ENCODE measurements at regions not wholly inside any gene's neighbourhood (a gene's known extent, or its start where the extent isn't known, plus 50 kb on each side); places are given as distances from the start of the nearest gene placed in this dataset.

- TF ChIP-seq CTCF (IDR thresholded peaks at IDR 0.05), result no peak
- intact Hi-C loops (cut with DNase I), result no loop called here
- Histone ChIP-seq H3K36me3 (no peaks in the 10 kb centered on the region), H3K9me3 (no peaks in the 10 kb centered on the region), H3K4me3 (no peak overlapping the region), H3K27me3 (no peaks in the 10 kb centered on the region), H3K4me1 (no peaks in the 10 kb centered on the region), H3K27ac (no peak overlapping the region)
- WGBS, 2 donors, result 87 to 90% methylated on average over 1 of the region's 1 CpG
- ATAC-seq (no peak), DNase-seq (no peak)
These were observed 211.9 kb upstream of the CHRM2 start for GRCh38 chr7:136656516-136656915.

GRCh38 chr7:136655414-136655813 is 213.0 kb upstream of the CHRM2 start:
- Histone ChIP-seq H3K27ac (no peak overlapping the region), H3K4me1 (no peaks in the 10 kb centered on the region), H3K36me3 (no peaks in the 10 kb centered on the region), H3K9me3 (no peaks in the 10 kb centered on the region), H3K27me3 (no peaks in the 10 kb centered on the region), H3K4me3 (no peak overlapping the region)
- intact Hi-C loops (cut with DNase I), result no loop called here
- no peak for TF ChIP-seq CTCF (IDR thresholded peaks at IDR 0.05)
- DNase-seq, result no peak
- ATAC-seq, result no peak

GRCh38 chr7:136654406-136654805 is 214.0 kb upstream of the CHRM2 start:
- no peak for TF ChIP-seq CTCF (IDR thresholded peaks at IDR 0.05)
- no peak overlapping the region for H3K4me3 ChIP-seq
- H3K9me3 ChIP-seq, result no peaks in the 10 kb centered on the region
- no peaks in the 10 kb centered on the region for H3K27me3 ChIP-seq
- intact Hi-C loops (cut with DNase I), result no loop called here
- no peaks in the 10 kb centered on the region for H3K36me3 ChIP-seq
- DNase-seq, result no peak
- ATAC-seq, result no peak
- H3K27ac ChIP-seq, result no peak overlapping the region
- H3K4me1 ChIP-seq, result no peaks in the 10 kb centered on the region
- WGBS, 2 donors, result 85 to 91% methylated on average over 3 of the region's 3 CpGs

GRCh38 chr7:136652635-136653370 is 215.6 kb upstream of the CHRM2 start:
- Histone ChIP-seq H3K4me1 (no peaks in the 10 kb centered on the region), H3K27ac (no peak overlapping the region), H3K9me3 (no peaks in the 10 kb centered on the region), H3K4me3 (no peak overlapping the region), H3K36me3 (no peaks in the 10 kb centered on the region), H3K27me3 (no peaks in the 10 kb centered on the region)
- DNase-seq (no peak), ATAC-seq (no peak)
- WGBS, 2 donors, result 88 to 90% methylated on average over 3 of the region's 3 CpGs
- intact Hi-C loops (cut with DNase I), result no loop called here
- TF ChIP-seq CTCF (IDR thresholded peaks at IDR 0.05), result no peak
